NCI-H2107 (cell line): ENCODE measurements at regions not wholly inside any gene's neighbourhood (a gene's known extent, or its start where the extent isn't known, plus 50 kb on each side); places are given as distances from the start of the nearest gene placed in this dataset.
"Not testable (repeated sequence)": the region's sequence is repeated elsewhere in the genome, so short reads cannot be mapped to it uniquely, and the experiment has no call there.

Experiments used
- DNase-seq: peaks from one replicate; lab custom pipeline; 2025; lab: John Stamatoyannopoulos, UW

DNA sequence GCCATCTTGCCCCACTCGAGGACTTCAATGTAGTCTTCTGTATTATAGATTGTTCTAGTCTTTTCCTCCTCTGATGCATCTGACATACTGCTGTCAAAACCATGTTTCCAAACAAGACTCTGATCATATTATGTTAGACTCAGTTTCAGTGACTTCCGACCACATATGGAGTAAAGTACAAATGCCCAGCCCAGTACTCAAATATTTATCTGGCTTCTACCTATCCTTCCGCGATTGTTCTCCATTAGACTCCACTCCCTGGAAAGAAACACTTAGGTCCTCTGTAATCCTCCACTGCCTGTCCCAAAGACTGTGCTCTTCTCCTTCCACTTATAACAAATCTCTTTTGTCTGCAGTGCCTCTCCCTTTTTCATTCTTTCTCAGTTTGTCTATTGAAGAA, 439.5 kb downstream of the EFNB2 start:
- DNase-seq = no peak

DNA sequence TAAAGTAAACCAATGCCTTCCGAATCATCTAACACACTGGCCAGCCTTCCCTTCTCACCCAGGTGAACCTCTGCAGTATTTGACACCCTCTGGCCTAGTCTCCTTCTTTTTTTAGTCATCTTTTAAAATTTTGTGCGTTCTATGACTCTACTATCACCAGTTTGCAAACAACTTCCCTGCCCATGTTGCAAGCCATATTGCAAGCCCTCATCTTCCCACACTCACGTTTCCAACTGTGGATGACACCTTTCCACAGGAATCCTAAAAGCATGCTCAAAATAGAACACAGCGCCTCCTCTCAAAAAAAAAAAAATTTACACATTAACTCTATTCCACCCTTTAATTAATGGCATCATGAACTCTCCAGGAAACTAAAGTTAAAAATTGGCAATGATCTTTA, 440.1 kb downstream of the EFNB2 start:
- no peak for DNase-seq

DNA sequence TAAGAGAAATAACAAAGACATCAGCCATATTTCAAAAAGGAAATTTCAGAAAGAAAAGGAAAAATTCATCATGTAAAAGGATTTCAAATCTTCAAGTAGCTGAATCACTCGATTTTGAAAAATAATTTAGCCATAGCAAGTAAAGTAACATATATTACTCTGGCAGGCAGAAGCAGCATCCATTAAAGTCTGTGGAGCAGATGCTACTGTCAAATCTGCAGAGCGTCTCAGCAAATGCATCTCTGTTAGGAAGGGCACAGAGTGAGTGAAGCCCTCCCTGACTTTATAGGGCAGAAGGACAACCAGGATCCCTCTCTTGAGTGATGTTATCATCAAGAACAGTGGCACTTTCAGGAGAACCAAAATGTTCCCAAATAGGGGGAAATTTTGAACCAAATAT, 445.5 kb downstream of the EFNB2 start:
- DNase-seq = no peak

DNA sequence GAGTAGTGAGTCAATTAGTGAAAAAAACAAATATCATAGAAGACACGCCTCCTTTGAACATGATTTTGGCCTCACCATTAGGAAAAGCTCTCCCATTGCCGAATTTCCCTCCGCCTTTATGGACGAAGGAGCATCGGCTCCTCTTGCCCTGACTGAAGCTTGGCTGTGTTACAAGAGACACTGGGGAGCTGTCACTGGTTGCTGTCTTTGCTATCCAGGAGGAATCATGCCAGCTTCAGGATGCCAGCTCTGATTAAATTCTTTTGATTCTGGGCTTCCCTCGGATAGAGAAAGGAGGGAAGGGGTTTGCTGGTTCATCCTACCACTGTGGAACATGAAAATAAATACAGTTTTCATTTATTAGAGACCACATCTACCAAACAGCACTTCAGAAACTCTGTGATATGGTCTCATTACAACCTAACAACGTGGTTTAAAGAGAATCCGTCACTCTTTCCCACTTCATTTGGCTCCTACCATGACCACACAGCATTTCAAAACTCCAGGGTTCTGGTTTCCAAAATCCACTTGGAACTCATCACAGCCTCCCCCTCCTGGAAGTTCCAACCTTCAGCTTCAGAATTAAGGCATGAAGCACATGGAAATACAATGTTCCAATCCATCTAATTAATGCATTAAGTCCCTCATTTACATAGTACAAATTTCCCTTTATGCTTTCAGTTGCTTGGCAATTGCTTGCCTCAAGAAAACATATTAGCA, 446.0 kb downstream of the EFNB2 start:
- no peak for DNase-seq

DNA sequence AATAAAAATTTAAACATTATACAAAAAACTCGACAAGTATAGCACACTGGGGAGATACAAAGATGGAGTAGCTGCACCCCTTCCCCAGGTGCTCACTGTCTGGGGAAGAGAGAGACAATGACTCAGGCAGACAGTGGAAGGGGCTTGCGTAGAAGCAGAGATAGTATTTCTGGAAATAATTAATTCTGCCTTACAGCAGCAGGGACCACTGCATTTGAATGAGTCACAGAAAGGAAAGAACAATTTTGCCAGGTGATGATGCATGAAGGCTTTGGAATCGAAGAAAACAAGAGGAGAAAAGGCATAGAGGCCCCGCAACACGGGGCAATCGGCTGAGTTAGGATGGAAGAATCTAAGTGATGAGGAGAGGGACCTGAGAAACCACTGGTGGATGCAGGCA, 447.4 kb downstream of the EFNB2 start:
- no peak for DNase-seq

DNA sequence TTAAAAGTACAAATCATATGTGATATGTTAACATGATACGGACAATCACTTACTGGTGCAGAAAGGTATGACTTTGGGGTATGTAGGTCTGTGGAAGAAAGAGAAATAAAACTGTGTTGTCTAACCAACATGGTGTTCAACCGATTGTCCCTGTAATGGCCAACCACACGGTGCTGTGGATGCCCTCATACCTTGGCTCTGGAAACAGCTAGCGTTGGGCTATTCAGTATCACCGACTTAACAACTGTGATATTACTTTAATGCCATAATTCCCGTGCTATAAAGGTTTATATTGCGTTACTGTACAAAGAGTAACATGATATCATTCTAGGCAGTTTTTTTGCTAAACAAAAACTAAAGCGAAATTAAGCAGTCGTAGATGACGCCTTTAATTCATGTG, 448.3 kb downstream of the EFNB2 start:
- no peak for DNase-seq

DNA sequence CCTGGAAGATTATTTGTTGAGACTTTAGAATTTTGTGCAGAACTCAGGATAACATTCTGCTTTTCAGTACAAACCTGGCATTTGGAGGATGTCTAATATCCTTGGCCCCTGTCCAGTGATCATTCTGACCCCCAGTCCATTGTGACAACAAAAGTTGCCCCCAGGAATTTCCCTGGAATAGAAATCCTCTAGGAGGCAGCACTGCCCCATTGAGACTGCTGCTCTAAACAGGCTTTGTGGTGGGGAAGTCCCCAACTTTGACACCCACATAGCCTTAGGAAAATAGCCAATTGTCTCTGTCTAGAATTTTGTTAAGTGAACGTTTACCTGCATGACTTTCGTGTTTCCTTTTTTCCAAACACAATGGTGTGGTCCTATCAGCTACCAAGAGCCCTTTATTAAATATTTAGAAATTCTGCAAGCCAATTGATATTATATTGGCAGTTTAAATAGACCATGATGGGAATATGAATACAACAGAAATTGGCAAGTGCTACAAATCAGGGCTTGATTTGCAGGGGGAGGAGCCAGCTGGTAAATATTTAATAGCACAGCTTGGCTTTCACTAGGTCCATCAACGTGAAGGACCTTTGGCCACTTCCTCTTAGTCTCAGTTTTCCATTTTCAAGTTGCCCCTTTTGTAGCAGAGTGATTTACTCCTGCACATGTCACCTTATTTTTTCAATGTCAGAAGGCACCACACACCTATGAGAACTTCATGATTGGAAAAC, 451.7 kb downstream of the EFNB2 start:
- DNase-seq = no peak

DNA sequence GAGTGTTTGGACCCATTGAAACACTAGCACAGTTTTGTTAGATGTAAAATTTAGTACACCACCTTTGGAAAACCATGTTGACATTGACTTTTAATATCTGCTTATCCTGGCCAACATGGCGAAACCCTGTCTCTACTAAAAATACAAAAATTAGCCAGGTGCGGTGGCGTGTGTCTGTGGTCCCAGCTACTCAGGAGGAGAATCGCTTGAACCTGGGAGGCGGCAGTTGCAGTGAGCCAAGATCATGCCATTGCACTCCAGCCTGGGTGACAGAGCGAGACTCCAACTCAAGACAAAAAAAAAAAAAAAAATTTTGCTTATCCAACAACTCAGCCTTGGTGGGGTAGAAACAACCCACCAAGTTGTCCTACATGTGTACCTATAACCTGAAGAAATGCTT, 454.2 kb downstream of the EFNB2 start:
- DNase-seq = not testable (repeated sequence)

DNA sequence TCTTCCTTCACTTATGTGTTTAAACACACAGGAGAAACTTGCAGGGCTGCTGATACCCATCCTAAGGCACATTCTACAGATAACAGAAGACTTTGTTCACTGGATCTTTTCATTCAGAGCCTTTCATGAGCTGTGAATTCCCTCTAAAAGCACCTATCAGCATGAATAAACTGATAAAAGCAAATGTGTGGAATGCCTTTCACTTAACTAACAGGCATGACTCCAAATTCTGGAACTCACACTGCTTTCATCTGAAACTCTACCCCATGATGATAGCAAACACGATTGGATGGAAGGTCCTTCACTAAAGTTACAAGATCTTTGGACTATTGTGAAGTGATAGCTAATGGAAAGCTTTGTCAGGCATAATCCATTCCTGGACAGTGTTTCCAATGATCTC, 457.3 kb downstream of the EFNB2 start:
- no peak for DNase-seq

DNA sequence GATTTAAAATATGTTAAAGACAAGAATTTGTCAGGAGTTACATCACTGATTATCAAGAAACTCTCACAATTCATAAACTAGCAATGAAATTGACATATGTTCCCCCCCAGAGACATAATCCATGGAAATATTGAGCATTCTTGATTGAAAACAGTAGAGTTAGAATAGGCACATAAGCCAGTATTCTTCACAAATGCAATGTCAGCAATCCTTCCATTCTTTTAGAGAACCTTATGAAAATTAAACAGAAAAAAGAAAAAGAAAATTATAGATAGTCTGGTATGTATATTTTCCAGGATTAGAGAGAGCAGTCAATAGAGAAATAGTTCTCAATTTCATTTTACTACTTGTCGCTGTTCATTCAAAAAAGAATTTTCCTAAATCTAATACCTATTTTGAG, 458.4 kb downstream of the EFNB2 start:
- DNase-seq = no peak

DNA sequence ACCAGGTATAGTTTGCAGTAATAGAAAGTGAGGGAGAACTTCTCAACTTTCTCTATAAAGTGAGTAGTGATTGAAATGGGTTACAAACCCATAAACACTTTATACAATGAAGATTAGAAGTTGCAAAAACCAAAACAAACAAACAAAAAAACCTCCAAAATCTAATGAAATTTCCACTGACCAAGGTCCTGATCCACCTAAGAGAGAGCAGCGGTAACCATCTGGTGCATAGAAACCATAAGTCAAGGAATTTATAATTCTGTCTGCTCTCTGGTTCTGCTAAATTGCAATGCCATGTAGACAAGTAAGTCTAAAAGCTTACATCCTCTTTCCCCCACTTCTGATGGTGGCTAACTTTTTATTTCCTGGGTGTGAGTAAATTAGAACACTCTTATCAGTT, 463.4 kb downstream of the EFNB2 start:
- no peak for DNase-seq

DNA sequence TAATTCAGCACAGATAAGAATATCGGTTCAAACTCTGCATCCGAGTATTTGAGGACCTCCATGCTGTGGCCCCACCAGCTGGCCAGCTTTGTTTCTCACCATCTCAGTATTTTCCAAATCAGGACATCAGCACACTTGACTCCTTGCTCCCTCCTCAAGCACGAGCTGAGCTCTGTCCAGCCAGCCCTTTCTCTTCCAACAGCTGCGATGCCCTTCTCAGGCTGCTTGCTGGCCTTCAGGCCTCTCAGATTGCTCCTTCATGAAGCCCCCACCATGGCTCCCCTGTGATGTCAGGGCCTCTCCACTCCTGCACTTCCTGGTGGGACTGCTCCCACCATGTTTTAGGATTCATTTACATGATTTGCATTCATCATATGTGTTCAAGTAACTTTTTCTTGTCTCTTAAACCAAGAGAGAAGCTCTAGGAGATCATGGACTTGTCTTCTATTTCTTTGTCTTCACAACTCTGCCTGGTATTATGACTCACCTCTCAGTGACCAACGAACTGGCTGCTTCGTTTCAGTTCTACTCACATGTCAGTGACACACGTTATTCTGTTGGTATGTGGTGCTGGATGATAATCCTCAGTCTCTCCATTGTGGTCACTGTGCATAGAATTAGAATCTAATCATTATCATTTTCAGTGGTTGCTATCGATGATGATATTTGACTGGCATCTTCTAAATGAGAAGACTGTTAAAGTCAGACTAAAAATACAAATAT, 471.7 kb downstream of the EFNB2 start:
- DNase-seq = no peak

DNA sequence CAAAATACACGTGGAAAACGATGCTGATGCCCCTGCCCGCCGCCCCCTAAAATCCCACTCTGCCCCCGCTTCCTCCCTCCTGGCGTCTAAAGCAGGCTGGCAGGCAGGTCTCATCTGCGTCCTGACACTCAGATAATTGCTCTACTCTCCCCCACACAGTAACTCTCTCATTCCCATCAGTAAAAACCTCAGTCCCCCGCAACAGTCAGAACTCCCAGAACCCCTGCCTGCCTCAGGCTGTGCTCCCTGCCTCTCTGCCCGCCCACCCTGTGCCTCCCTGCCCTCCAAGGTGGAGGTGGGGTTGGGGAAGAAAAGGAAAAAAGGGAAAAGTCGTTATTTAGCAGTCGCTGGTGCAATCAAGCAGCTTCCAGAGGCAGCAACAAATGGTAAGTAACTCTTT, 473.7 kb downstream of the EFNB2 start:
- no peak for DNase-seq

DNA sequence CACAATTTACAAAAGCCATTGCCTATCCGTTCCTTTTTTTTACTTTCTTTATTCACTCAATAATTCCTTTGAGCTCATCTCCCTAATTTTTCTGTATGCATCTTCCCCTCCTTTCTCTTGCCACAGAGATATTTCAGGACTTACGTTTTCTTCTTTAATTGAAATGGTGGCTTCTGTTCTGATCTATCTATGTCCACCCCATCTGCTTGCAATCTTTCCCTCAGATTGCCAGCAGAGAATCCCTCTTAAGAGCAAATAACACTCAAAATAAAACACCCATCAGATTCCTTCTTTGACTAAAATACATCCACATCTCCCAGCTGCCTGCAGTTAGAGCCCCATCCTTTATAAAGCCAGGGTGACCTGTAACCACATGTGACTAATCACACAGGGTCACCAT, 478.6 kb downstream of the EFNB2 start:
- no peak for DNase-seq

DNA sequence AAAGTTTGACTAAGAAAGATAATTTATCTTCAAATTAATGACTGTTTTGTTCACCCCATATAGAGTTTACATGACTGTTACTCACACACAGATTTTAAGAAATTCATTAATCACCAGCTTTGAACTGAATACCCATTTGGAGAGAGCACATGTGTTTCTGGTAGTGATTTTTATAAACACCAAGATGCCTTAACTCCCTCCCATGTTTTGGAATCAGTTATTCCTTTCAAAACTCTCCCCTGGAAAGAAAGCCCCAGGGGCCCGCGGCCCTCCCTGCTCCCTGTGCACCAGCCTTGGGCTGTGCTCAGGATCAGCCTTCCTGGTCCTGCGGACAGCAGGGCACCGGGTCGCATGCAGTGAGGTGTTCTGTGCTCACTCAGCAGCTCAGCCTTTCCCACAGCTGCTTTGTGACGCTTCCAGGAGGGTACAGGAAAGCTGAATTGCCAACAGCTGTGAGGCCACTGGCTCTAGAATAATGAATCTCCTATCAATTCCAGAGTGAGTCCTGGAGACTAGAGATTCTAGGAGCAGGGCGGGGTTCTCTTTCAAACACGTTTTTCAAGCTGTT, 483.2 kb downstream of the EFNB2 start:
- DNase-seq = no peak

DNA sequence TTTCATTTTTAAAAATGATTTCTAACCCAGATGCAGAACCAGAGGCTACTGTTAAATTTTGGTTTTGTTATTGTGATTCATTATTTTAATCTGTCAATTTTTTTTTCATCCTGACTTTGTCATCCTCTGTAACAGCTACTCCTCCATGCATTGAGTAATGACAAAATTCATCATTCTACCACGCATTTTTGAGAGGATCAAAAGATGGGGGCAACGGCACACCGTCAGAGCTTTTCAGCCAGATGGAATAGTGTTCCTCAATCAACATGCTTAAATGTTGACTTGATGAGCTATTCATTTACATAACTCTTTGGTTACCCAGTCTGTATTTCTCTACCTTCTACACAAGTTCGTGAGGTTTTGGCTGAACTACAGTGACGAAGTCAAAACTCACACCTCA, 486.3 kb downstream of the EFNB2 start:
- no peak for DNase-seq

DNA sequence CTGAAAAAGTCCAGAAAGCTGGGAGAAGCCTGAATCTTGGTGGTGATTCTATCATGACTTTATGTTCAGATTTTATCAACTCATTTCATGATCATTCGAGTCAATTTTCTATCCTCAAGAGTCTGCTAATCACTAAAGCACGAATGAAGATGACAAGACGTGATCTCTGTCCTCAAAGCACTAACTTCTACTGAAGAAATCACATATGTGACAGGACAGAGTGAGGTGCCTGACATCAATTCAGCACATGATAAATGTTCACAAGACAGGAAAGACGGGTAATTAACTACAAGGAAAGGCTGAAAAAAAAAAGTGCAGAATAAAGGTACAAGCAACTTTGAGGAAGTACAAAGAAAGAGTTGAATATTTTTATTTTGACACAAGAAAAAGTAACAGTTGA, 487.1 kb downstream of the EFNB2 start:
- DNase-seq = no peak

DNA sequence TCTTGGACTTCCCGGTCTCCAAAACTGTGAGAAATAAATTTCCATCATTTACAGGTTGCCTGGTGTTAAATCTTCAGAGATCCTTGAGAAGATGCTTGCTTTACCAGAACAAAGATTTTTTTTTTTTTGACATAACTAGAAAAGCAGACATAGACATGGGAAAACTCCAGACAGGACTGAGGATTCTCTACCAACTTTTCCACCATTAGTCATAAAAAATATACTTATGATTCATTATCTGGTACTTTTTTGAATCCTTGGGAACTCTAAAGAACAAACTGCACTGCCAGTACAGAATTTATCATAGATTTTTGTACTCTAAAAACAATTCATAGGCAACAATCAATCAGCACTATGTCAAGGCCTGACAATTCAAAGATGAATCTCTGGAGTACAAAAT, 487.6 kb downstream of the EFNB2 start:
- DNase-seq = no peak

DNA sequence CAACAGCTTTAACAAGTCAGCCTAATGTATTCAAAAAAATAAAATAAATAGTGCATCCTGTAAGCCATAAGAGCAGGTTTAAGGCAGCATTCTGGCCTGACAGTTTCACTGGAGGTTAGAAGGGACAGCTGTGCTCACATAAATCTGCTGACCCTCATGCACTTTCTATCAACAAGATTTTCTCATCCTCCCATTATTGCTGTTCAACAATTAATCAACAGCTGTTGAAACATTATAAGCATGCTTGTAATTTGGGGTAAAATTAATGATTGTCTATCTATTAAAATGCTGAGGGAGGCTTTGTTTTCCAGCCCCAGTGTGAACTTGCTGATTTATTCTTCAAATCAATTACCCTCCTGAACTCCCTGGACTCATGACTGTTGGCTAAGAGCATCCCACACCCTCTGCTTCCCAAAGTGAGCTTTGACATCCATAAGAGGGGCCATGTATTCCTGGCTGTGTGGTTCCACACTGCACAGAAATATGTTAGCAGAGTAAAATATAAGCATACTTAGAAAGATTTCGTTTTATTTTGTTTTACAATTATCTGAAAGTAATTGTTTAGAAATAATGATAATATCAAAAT, 492.4 kb downstream of the EFNB2 start:
- no peak for DNase-seq

DNA sequence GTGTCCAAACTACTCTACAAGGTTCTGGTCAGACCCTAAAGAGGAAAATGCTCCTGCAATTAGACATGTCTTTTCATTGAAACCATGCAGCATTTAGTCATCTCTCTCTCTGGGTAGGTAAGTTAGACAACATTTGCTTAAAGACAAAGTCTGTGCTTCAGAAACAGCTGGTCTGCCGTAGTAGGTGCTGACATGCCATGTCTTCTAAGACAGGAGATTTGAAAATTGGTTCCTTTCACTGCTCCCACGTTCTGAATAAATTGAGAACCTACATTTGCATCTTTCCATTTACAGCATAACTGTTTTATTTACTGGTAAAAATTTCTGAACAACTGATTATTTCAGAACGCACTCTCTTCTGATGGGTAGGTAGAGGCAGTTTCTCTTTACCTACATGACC, 494.0 kb downstream of the EFNB2 start:
- no peak for DNase-seq

DNA sequence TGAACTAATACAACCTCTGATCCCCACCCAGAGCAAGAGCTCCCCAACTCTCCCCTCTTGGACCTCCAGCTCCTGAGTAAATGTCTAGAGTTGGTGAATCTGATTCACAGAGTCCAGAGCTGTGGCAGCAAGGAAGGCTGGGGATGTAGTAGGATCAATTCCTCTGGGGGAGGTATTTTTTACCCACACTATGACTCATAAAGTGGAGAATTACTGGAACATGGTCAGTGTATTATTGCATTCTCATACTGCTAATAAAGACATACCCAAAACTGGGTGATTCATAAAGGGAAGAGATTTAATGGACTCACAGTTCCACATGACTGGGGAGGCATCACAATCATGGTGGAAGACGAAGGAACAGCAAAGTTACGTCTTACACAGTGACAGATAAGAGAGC, 496.7 kb downstream of the EFNB2 start:
- no peak for DNase-seq

DNA sequence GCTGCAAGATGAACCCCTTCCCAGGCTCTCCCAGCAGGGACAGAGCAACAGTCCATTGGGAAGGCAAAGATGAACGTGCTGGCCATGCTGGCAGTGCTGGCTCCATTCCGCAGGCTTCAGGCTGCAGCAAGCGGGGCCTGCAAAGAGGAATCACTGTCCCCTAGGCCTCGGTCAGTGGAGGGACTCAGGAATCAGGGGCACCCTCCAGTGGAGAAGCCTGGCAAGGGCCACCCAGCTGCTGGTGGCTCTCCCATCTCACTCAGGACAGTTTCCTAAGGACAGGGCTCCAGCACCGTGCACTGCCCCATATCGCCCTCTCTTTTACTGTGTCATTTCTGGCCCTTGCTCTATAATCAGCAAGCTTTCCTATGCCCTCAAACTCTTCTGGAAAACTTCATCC, 498.6 kb downstream of the EFNB2 start:
- DNase-seq = no peak

DNA sequence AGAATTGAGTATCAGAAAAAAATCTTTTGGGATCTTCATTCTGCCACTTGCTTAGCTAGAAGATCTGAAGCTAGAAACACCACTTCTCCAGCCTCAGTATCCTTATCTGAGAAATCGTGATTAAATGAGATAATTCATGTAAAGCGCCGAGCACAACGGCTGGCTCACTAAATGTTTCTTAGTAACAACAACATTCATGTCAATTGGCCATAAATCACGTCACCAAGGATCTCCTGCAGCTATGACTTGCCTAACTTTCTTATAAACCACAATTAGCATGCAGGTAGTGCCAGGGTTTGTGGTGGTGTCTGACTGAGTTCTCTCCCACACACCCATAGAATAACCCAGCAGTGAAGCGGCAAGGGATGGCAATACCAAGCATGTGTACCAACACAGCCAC, 501.3 kb downstream of the EFNB2 start:
- no peak for DNase-seq
